GM10266 (cell line): ENCODE measurements at regions not wholly inside any gene's neighbourhood (a gene's known extent, or its start where the extent isn't known, plus 50 kb on each side); places are given as distances from the start of the nearest gene placed in this dataset.

Experiments used
- DNase-seq: peaks from one replicate; pipeline ENCODE4 v3.0.0; 2012; ENCODE audit errors: extremely low spot score
- CTCF ChIP-seq: IDR thresholded peaks from 2 replicates; pipeline ENCODE4 v1.5.1; 2012; ENCODE audit warnings: mild to moderate bottlenecking, low read depth; ENCODE audit not compliant: control insufficient read depth, insufficient read depth; ENCODE audit errors: missing control alignments

DNA sequence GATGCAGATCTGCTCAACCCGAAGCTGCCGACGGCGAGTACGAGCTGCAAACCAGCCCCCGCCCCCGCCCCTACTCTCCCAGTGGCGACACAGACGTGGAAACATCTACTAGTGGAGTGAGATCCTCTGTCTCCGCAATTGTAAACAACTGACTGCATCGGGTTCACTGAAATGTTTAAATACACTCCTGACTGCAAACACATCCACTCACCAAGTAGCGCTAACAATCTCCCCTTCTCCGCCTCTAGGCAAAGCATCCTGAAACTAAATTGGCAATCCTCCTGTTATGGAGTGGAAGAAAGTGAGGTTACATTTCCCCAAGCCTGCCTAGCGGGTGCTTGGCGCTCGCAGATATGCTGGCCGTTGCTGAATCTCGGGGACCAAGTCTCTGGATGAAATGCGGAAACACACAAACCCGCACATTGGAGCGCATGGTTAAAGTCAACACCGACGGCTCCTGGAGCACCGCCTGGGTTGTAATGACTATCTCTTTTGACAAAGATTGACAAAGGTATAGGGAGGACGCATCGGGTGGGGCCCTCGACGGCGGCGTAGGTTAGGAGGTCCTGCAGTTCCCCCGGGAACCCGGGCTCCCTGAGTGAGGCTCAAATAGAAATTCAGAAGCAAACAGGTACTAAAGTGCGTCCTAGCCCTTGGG, 117.0 kb upstream of the TEX13C start:
- no peak for DNase-seq
- no peak for TF ChIP-seq CTCF

DNA sequence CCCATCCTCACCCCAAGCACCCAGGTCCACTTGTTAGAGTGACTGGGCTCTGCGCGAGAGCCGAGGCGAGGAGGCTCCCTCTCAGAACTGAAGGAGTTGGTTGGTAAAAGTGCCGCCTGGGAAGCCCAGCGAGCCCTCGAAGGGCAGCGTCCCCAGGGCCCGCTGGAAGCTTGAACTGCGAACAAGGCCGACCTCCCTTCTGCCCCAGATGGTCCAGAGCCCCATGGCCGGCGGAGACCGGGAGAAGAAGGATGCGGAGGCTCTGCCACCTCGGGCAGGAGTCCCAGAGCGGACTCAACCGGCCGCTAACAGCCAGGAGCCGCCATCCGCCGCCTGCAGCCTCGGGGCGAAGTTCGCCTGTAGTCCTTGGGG, 116.3 kb upstream of the TEX13C start:
- no peak for DNase-seq
- no peak for TF ChIP-seq CTCF

DNA sequence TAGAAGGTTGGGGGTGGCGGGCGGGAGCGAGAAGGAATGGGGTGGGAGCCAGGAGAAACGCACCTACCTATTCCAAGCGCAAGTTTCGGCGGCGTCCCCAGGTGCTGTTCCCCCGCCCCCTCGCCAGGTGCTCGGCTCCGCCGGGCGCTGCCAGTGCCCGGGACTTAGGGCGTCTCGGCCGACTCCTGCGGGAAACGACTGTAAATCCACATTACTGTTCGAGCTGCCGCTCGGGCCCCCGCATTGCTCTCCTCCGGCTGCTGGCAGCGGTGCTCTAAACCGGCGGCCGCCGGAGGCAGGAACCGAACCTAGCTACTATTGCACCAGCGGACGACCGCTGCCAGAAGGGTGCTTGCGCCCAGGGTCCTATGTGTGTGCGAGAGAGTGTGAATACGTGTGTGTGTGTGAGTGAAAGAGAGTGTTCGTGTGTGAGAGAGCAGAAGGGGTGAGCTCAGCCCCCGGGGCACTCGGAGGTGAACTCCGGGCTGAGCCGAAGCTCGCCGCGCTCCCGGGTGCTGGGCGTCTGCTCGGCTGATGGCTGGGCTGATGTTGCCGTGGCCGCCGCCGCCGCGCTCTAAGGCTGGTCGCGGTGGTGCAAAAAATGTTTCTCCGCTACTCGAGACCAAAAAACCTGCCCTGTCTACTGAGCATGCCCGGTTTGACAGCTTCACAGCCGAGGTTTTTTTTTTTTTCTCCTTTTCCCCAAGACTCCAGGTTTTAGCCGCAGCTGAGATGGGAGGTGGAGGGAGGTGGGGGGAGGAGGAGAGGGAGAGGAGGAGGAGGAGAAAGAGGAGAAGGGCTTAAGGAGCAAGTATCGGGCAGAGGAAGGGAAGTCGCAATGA, 115.7 kb upstream of the TEX13C start:
- TF ChIP-seq CTCF = no peak
- DNase-seq = no peak

DNA sequence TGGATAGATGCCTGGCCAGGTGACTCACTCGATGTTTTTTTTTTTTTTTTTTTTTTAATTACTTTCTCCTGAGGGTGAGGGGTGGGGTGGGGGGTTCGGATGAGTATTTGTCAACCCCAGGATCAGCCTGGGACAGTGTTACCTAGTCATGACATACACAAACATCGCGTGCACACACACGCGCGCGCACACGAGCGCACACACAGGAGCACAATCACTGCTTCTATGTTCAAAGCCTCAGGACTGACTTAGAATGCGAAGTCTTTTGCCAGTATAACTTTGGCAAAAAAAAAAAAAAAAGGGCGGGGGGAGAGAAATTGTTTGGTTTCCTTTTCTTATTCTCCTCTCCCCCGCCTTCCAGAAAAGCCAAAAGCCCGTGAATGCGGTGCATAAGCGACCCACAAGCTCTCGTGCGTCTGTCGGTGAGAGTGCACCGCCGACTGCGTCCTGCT, 115.0 kb upstream of the TEX13C start:
- TF ChIP-seq CTCF = no peak
- DNase-seq = no peak

GRCh38 chrX:125205133-125205917, 114.3 kb upstream of the TEX13C start:
- DNase-seq = no peak
- peak; percentile 13 for TF ChIP-seq CTCF

DNA sequence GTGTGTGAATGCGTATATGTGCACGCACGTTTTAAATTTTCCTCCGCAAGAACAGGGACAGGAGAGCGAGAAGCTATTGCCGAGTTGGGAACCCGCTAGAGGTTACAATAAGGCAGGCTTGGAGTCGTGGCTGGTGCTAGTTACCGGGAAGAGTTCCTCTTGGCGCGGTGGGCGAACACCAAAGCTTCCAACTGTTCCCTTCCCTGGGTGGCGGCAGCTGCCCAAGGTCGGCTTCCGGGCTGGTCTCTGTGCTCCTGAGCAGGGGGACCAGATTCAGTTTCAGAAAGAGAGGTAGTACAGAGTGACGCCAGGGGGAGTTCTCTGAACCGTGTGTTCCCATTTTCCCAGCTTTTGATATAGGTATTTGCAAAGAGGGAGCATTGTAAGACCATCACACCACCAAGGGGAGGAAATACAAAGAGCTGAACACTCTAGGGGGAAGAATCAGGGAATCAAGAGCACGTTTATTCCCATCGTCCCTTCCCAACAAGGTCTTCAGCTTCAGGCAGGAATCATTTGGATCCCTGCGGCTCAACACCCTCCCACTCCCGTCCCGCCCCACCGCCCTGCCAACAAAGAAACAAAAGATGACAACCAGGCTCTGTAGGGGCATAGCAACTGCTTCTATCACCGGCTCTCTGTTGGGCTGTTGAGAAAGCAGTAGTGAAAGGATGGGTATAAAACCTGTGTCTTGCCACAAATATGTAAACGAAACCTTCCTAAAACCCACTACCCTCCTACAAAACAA, 113.6 kb upstream of the TEX13C start:
- no peak for TF ChIP-seq CTCF
- no peak for DNase-seq
